HG03342 (cell line): ENCODE measurements at regions not wholly inside any gene's neighbourhood (a gene's known extent, or its start where the extent isn't known, plus 50 kb on each side); places are given as distances from the start of the nearest gene placed in this dataset.

Experiments used
- ATAC-seq: cut with Tn5 transposase; IDR thresholded peaks from one replicate; pipeline ENCODE4 v1.9.1; 2021; ENCODE audit warnings: mild to moderate bottlenecking, moderate library complexity; ENCODE audit not compliant: unreplicated experiment

GRCh38 chr9:82295181-82295580 lies 306.6 kb downstream of the SPATA31D1 start:
- no peak for ATAC-seq

GRCh38 chr9:82299870-82300269 lies 311.3 kb downstream of the SPATA31D1 start:
- no peak for ATAC-seq

- ATAC-seq, result no peak
Measured at GRCh38 chr9:82302968-82303655, 314.5 kb downstream of the SPATA31D1 start.

GRCh38 chr9:82308836-82309235 lies 320.3 kb downstream of the SPATA31D1 start:
- ATAC-seq, result no peak

DNA sequence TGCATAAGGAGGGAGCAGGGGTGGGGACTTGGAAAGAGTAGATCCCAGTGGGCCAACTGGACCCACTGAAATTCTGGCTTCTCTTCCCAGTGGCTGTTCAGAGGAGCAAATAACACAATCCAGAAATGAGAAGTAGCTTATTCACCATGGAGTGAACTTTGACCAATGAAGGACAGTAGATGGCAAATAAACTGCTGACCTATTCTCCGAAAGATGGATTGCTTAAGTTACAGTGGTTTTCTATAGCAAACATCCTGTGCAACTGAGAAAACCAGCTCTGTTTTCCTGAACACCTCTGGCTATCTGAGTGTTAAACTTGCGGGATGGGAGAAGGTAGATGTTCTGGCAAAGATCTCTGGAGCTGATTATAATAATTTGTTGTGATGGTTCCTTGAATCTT lies 325.1 kb downstream of the SPATA31D1 start:
- ATAC-seq, result no peak

GRCh38 chr9:82320566-82320965 lies 332.0 kb downstream of the SPATA31D1 start:
- no peak for ATAC-seq

DNA sequence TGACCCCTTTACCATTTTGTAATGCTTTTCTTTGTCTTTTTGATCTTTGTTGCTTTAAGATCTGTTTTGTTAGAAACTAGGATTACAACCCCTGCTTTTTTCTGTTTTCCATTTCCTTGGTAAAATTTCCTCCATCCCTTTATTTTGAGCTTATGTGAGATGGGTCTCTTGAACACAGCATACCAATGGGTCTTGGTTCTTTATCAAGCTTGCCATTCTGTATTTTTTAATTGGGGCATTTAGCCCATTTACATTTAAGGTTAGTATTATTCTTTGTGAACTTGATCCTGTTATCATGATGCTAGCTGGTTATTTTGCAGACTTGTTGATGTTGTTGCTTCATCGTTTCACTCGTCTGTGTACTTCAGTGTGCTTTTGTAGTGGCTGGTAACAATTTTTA lies 337.3 kb downstream of the SPATA31D1 start:
- no peak for ATAC-seq

DNA sequence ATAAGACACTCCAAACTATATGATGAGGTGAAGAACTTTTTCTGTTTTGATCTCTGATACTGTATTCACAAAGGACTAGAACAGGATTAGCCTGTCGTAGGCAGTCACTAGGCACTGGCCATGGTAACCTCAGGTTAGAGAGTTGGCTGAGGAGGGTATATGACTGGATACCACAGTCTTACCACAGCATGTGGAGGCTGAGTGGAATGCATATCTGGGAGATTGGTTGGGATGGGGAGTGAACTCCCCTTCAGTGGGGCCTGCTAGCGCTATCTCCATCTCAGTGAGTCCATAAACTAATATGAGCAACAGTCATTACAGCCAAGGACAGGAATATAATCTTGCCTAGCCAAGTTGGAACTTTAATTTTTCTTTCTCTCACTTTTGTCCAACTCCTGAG lies 339.1 kb downstream of the SPATA31D1 start:
- no peak for ATAC-seq

GRCh38 chr9:82331079-82331478 lies 342.5 kb downstream of the SPATA31D1 start:
- ATAC-seq, result no peak

DNA sequence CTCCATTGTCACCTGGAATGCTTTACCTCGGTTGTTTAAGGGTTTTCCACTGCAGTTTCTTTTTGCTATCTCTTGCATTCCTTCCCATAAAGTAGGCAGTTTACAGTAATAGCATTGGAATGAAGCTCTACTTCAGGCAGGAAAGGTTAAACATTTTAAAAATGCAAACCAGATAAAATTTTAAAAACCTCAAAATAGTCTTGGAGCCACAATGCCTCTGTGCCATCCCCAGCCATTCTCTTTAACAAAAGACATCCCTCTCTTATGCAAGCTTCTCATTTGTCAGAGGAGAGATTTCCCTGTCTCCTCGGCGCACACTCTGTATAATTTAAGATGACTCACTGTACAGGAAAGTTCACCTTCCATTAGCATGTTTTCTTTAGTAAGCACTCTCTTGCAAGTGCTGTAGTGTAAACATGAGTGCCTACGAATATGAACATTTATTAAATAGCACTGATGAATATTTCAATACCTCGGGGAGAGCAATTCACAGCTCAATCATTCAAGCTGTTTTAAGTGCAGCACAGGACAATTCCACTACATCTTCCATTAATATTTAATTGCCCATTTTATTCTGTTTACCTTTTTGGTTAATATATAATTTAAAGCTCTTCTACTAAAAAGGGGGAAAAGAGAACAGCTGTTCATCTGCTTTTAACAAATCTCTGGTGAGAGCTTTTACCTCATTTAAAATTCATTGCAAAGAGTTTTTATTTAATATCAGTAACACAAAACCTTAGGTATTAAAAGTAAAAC lies 343.6 kb downstream of the SPATA31D1 start:
- no peak for ATAC-seq

DNA sequence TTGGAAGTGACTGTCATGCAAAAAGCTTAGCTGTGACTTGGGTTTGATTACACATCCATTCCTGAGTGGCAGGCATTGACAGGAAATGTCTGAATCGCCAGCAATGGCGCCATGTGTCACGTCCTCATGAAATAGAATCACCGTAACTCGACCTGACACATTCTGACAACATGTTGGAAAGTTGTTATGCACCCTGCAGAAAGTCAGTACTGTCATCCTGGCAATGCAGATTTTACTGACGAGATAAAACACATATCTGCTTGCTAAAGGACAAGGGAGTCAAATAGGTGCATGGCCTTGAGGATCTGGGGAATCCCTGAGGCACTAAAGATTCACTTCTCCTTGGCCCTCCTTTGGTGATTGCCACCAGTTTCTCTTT lies 344.2 kb downstream of the SPATA31D1 start:
- no peak for ATAC-seq

DNA sequence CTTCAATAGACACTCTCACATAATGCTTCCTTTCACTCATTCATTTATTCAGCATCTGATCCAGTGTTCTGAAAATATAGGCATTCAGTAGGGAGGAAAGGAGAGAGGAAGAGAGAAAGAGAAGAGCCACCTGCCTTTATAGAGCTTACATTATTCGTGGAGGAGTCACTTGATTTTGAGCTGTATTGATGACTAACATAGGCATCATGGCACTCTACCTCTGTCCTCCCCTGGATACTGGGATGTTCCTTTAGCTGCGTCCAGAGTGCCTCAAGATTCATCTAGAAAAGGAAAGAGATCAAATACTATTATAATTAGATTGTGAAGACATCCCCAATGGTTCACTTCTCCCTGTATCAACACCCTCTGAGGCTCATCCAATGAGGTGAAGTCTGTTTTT lies 345.1 kb downstream of the SPATA31D1 start:
- ATAC-seq, result no peak

DNA sequence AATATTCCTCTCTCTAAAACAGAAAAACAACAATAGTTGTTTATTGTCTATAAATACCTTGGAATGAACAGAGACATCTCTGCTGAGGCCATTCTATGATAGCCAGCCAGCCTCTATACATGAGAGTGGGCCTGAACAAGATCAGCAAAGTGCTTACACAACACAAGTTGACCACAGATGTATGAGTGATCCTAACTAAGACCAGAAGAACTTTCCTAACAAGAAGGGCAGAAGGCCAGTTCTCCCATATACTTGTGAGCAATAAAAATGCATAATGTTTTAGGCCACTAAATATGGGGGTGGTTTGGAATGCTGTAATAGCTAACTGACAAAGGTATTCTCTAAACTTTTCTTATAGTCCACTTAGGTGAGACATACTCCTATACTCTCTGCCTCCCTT lies 345.7 kb downstream of the SPATA31D1 start:
- no peak for ATAC-seq

DNA sequence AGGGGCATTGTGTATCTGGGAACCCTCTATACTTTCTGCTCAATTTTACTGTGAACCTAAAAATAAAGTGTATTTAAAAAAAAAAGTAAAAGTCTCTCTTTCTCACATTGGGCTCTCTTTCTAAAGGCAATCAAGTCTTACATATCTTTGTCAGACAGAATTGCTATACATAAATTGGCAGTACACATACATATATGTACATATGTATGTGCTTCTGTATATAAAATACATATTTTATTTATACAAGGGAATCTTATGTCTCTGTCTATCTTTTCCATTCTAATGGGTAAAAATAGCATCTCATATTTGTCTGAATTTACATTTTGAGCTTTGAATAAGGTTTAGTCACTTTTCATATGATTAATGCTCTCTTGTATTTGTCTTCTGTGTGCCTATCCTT lies 348.8 kb downstream of the SPATA31D1 start:
- no peak for ATAC-seq

DNA sequence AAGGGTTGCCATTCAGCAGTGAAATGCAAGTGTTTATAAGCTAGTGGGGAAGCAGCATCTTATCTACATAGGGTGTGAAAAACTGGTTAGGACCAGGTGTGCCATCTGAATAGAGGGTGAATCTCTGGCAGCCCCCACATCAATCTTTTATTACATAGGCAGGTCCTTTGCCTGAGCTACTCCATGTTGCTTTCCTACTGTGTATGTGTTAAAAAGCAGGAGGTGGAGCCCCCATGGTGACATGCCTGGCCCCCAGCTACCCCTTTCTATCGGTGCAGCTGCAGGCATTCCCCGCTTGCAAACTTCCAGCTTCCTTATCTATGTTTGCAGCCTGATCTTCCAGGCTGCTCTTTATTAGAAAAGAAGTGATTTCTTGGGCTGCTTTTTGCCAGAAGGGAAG lies 353.5 kb downstream of the SPATA31D1 start:
- no peak for ATAC-seq

DNA sequence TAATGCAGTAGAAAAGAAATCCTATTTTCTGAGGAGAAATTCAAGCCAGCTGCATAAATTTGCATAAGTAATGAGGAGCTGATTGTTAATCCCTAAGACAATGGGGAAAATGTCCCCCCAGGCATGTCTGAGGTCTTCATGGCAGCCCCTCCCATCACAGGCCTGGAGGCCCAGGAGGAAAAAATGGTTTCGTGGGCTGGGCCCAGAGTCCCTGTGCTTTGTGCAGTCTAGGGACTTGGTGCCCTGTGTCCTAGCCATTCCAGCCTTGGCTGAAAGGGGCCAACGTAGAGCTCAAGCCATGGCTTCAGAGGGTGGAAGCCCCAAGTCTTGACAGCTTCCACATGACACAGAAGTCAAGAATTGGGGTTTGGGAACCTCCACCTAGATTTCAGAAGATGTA lies 357.5 kb downstream of the SPATA31D1 start:
- ATAC-seq, result no peak

DNA sequence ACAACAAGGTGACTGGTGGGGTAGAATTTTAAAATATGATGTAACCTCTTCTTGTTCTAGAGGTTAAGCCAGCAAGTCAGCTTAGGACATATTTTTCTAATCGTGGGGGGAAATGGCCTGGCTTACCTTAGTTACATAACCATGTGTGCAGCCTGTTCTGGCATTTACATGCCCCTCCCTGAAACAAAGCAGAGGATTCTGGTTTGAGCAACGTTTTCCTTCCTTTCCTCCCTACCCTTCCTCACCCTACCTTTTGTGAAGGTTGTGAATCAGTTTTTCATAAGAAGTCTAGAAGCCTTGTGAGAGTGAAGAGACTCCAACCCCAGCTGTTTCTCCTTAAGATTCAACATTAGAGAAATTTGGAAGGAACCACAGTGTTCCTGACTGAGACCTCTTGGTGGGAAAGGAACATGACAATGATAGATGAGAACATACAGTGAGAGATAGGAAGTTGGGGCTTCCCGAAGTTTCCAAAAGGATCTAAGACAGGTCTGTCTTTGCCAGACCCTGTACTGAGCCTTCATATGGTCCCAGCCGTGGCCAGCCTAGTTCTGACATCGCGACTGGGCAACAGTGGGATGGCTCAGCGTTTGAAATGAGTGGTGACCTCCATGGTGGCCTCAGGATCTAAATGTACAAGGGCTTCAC lies 365.2 kb downstream of the SPATA31D1 start:
- no peak for ATAC-seq

GRCh38 chr9:82354279-82354659 lies 365.7 kb downstream of the SPATA31D1 start:
- no peak for ATAC-seq

GRCh38 chr9:82356131-82356530 lies 367.6 kb downstream of the SPATA31D1 start:
- ATAC-seq, result no peak

DNA sequence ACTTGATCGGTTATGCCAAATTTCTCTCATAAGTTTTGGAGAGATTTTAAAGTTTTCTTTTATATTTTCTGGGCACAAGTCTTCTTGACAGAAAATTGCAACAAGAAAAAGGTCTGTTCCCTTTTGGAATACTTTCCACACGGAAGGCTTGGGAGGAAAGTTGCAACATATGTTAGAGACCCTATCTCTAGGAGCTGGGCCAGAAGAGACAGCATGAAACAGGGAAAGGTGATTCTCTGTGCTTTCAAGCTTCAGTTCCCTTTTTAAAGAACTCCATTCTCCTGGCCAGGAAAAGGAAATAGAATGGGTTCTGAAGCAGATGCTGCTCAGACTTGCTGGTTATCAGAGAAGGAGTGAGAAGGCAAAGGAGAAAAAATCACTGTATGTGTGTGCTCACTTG lies 368.3 kb downstream of the SPATA31D1 start:
- no peak for ATAC-seq

GRCh38 chr9:82363198-82363597 lies 374.6 kb downstream of the SPATA31D1 start:
- no peak for ATAC-seq

DNA sequence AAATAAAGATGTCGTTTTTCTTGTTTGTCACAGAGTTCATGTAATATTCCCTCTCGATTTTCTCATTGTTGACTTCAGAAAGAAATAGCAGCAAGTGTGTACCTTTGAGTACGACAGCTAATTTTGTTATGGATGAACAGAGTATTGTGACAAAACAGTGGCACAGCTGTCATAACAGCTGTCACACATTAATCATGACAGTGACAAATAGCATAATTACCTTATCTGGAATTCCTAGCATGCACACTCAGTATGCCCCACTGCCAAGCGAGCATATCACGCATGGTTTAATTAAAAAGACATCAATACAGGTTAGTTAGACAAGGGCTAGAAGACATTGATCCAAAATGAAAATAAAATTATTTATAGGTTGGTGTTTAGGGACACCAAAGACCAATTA lies 375.1 kb downstream of the SPATA31D1 start:
- no peak for ATAC-seq
